BE2C (cell line): ENCODE measurements at regions not wholly inside any gene's neighbourhood (a gene's known extent, or its start where the extent isn't known, plus 50 kb on each side); places are given as distances from the start of the nearest gene placed in this dataset.
"Not testable (repeated sequence)": the region's sequence is repeated elsewhere in the genome, so short reads cannot be mapped to it uniquely, and the experiment has no call there.

Experiments used
- DNase-seq: peaks from one replicate; pipeline ENCODE4 v3.0.0-alpha.2; 2020
- H3K27me3 ChIP-seq: fragments of 250-450 bp; sonication (Bioruptor Pico); 2 replicates; pipeline ENCODE4 v1.5.1; 2020; ENCODE audit warnings: mild to moderate bottlenecking
- H3K36me3 ChIP-seq: fragments of 250-450 bp; sonication (Bioruptor Pico); 2 replicates; pipeline ENCODE4 v1.5.1; 2020; ENCODE audit warnings: mild to moderate bottlenecking
- H3K4me1 ChIP-seq: fragments of 250-450 bp; sonication (Bioruptor Pico); 2 replicates; pipeline ENCODE4 v1.5.1; 2020
- H3K4me3 ChIP-seq: 2 replicates; pipeline ENCODE4 v1.5.1; 2011; ENCODE audit warnings: low read depth, low read length
- H3K9me3 ChIP-seq: fragments of 250-450 bp; sonication (Bioruptor Pico); 2 replicates; pipeline ENCODE4 v1.5.1; 2020
- TF ChIP-seq, protein P1 (sequence below): IDR thresholded peaks from 2 replicates; pipeline ENCODE4 v1.5.1; 2012; ENCODE audit warnings: mild to moderate bottlenecking, low read depth, low read length

DNA sequence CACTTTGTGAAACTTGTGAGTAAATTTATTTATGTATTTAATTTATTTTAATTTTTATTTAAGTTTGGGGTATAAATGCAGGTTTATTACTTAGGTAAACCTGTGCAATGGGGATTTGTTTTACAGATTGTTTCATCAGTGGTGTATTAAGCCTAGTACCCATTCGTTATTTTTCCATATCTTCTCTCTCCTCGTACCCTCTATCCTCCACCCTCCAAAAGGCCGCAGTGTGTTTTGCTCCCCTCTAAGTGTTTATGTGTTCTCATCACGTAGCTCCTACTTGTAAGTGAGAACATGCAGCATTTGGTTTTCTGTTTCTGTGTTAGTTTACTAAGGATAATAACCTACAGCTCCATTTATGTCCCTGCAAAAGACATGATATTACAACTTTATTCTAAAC, 145.4 kb upstream of the SMIM30 start:
- Histone ChIP-seq H3K27me3 (no peaks in the 10 kb centered on the region), H3K36me3 (no peaks in the 10 kb centered on the region), H3K4me3 (no peak overlapping the region), H3K4me1 (no peaks in the 10 kb centered on the region), H3K9me3 (no peaks in the 10 kb centered on the region)
- TF ChIP-seq, protein P1, sequence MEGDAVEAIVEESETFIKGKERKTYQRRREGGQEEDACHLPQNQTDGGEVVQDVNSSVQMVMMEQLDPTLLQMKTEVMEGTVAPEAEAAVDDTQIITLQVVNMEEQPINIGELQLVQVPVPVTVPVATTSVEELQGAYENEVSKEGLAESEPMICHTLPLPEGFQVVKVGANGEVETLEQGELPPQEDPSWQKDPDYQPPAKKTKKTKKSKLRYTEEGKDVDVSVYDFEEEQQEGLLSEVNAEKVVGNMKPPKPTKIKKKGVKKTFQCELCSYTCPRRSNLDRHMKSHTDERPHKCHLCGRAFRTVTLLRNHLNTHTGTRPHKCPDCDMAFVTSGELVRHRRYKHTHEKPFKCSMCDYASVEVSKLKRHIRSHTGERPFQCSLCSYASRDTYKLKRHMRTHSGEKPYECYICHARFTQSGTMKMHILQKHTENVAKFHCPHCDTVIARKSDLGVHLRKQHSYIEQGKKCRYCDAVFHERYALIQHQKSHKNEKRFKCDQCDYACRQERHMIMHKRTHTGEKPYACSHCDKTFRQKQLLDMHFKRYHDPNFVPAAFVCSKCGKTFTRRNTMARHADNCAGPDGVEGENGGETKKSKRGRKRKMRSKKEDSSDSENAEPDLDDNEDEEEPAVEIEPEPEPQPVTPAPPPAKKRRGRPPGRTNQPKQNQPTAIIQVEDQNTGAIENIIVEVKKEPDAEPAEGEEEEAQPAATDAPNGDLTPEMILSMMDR, result no peak
- DNase-seq, result no peak

DNA sequence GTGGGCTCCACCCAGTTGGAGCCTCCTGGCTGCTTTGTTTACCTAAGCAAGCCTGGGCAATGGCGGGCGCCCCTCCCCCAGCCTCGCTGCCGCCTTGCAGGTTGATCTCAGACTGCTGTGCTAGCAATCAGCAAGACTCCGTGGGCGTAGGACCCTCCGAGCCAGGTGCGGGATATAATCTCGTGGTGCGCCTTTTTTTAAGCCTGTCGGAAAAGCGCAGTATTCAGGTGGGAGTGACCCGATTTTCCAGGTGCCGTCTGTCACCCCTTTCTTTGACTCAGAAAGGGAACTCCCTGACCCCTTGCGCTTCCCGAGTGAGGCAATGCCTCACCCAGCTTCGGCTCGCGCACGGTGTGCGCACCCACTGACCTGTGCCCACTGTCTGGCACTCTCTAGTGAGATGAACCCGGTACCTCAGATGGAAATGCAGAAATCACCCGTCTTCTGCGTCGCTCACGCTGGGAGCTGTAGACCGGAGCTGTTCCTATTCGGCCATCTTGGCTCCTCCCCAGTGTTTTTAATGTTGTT, 144.9 kb upstream of the SMIM30 start:
- H3K9me3 ChIP-seq, H3K36me3 ChIP-seq, DNase-seq, H3K4me3 ChIP-seq, H3K4me1 ChIP-seq, H3K27me3 ChIP-seq: not testable (repeated sequence)

DNA sequence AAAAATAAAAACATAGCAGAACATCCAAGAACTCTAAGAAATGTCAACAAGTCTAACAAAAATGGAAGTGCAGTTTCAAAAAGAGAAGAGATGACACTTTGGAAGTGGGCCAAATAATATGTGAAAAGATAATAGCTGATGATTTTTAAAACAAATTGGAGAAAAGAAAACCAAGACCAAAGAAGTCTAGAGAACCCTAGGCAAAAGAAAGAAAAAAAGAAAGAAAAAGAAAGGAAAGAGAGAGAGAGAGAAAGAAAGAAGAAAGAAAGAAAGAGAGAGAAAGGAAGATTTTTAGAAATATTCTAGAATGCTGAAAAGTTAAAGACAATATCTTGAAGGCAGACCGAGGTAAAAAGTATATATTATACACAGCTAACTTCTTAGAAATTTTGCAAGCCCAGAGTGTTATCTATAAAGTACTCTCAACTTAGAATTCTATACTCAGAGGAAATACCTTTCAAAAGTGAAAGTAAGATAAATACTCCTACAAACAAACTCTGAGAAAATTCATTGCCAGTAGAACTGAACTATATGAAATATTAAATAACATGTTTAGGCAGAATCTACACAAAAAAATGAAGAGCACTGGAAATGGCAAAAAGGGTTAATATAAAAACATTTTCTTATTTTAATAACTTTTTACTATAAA, 138.7 kb upstream of the SMIM30 start:
- H3K4me3 ChIP-seq, result no peak overlapping the region
- H3K27me3 ChIP-seq, result no peaks in the 10 kb centered on the region
- DNase-seq, result no peak
- no peaks in the 10 kb centered on the region for H3K9me3 ChIP-seq
- no peaks in the 10 kb centered on the region for H3K4me1 ChIP-seq
- no peaks in the 10 kb centered on the region for H3K36me3 ChIP-seq
- TF ChIP-seq, protein P1, result no peak

DNA sequence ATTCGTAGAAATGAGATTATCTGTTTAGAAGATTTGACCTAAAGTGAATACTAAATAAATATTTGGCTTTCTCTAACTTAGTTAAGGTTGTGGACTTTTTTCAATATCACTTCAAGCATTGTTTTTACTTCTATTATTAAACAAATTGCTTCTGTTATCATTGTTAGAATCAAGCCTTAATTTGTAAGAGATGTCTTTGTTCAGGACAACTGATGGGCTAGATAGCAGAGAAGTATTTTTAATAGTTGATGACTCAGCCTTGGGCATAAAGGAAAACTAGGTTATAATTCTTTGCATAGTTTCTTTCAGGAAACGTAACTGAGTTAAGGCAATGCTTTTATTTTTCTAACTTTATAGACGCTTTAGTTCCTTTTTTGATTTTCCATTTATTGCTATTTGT, 128.8 kb upstream of the SMIM30 start:
- H3K9me3 ChIP-seq, result no peaks in the 10 kb centered on the region
- H3K27me3 ChIP-seq, result no peaks in the 10 kb centered on the region
- TF ChIP-seq, protein P1, result no peak
- no peaks in the 10 kb centered on the region for H3K36me3 ChIP-seq
- no peak overlapping the region for H3K4me3 ChIP-seq
- no peak for DNase-seq
- H3K4me1 ChIP-seq, result no peaks in the 10 kb centered on the region

DNA sequence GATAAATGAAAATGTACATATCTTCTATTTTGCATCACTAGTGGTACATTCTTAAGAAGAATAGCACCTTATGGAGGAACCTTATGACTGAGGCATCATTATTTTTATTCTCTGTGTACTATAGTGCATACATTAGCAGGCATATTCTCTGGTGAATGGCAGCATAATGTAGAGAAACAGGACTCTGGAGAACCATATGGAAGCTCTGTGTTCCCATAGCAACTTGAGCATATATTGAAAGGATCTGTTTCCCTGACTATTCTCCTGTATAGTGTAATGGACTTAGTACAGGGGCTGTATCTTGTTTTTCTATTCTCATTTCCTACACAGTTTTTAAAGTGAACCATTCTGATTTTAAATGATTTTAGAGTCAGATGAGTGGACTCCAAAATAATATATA, 128.4 kb upstream of the SMIM30 start:
- TF ChIP-seq, protein P1, result no peak
- no peaks in the 10 kb centered on the region for H3K27me3 ChIP-seq
- no peaks in the 10 kb centered on the region for H3K36me3 ChIP-seq
- DNase-seq, result no peak
- H3K9me3 ChIP-seq, result no peaks in the 10 kb centered on the region
- H3K4me1 ChIP-seq, result no peaks in the 10 kb centered on the region
- no peak overlapping the region for H3K4me3 ChIP-seq

DNA sequence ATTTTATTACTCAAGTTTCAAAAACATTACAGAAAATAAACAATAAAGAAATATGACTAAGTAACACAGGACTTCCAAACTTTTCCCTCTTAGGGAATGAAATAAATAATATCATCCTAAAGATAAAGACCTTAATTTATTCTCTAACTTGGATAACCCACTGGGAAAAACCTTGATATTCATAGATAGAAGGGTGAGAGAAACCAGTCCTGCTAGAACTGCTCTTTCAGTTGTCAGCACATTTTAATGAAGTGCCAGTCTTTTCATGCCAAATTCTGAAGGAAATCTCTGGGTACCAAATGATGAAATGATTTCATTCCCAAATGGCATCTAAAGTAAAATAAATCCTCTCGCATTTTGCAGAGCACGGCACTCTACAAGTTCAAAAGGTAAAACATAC, 114.5 kb upstream of the SMIM30 start:
- no peaks in the 10 kb centered on the region for H3K9me3 ChIP-seq
- H3K27me3 ChIP-seq, result no peaks in the 10 kb centered on the region
- no peak for DNase-seq
- H3K4me3 ChIP-seq, result no peak overlapping the region
- H3K4me1 ChIP-seq, result no peaks in the 10 kb centered on the region
- TF ChIP-seq, protein P1, result no peak
- no peaks in the 10 kb centered on the region for H3K36me3 ChIP-seq

DNA sequence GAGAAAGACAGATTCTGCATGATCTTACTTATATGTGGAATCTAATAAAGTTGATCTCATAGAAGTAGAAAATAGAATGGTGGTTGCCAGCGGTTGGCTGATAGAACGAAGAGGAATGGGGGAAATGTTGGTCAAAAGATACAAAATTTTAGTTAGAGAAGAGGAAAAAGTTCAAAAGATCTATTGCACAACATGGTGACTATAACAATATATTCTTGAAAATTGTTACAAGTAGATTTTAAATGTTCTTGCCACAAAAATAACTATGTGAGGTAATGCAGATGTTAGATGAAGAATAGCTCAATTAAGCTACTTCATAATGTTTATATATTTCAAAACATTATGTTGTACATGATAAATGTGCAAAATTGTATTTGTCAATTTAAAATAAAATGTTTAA, 112.3 kb upstream of the SMIM30 start:
- Histone ChIP-seq H3K27me3 (no peaks in the 10 kb centered on the region), H3K9me3 (no peaks in the 10 kb centered on the region), H3K4me3 (no peak overlapping the region), H3K4me1 (no peaks in the 10 kb centered on the region), H3K36me3 (no peaks in the 10 kb centered on the region)
- TF ChIP-seq, protein P1, result no peak
- DNase-seq, result no peak
